SU-DHL-6 (cell line): ENCODE measurements at regions not wholly inside any gene's neighbourhood (a gene's known extent, or its start where the extent isn't known, plus 50 kb on each side); places are given as distances from the start of the nearest gene placed in this dataset.
"Not testable (repeated sequence)": the region's sequence is repeated elsewhere in the genome, so short reads cannot be mapped to it uniquely, and the experiment has no call there.

Experiments used
- H2AFZ ChIP-seq: fragments of 200-600 bp; sonication (generic); 2 replicates; pipeline ENCODE4 v1.6.1; 2014; ENCODE audit warnings: low read depth, mild to moderate bottlenecking, moderate library complexity, mixed read lengths, antibody characterized with exemption, low read length; ENCODE audit not compliant: severe bottlenecking
- H3F3A ChIP-seq: fragments of 200-600 bp; shearing (Covaris generic); 2 replicates; pipeline ENCODE4 v1.6.0; 2016; ENCODE audit warnings: antibody characterized with exemption, mild to moderate bottlenecking; ENCODE audit not compliant: insufficient read depth
- H3K27ac ChIP-seq: fragments of 200-600 bp; sonication (generic); 2 replicates; pipeline ENCODE4 v1.5.1; 2016; ENCODE audit warnings: low read depth, mild to moderate bottlenecking, low read length, moderate library complexity, mixed read lengths
- H3K27me3 ChIP-seq: fragments of 200-600 bp; sonication (generic), shearing (Covaris generic); 2 replicates; pipeline ENCODE4 v1.6.0; 2014; ENCODE audit warnings: mild to moderate bottlenecking, low read length
- H3K36me3 ChIP-seq: fragments of 200-600 bp; sonication (generic); 2 replicates; pipeline ENCODE4 v1.6.1; 2014; ENCODE audit warnings: mild to moderate bottlenecking, low read length, mixed read lengths
- H3K4me2 ChIP-seq: fragments of 300-600, 200-600 bp; shearing (Covaris generic), sonication (generic); 2 replicates; pipeline ENCODE4 v1.6.0; 2014; ENCODE audit warnings: low read length, low read depth, mild to moderate bottlenecking; ENCODE audit not compliant: poor library complexity, severe bottlenecking
- H3K4me3 ChIP-seq: fragments of 200-600 bp; sonication (generic); 2 replicates; pipeline ENCODE4 v1.5.1; 2014; ENCODE audit warnings: antibody characterized with exemption, low read length, mild to moderate bottlenecking, mixed read lengths; ENCODE audit not compliant: insufficient read depth, poor library complexity, severe bottlenecking
- H3K79me2 ChIP-seq: fragments of 200-600 bp; sonication (generic); 2 replicates; pipeline ENCODE4 v1.6.1; 2014; ENCODE audit warnings: mild to moderate bottlenecking, low read length, moderate library complexity; ENCODE audit not compliant: insufficient read depth
- H3K9ac ChIP-seq: fragments of 200-600 bp; sonication (generic); 2 replicates; pipeline ENCODE4 v1.7.0; 2014; ENCODE audit warnings: mild to moderate bottlenecking, low read length
- H3K9me2 ChIP-seq: fragments of 200-600 bp; sonication (generic); replicated peaks from 2 replicates; pipeline ENCODE4 v1.6.1; 2014; ENCODE audit warnings: low read length; ENCODE audit not compliant: insufficient read depth
- H3K9me3 ChIP-seq: fragments of 200-600 bp; sonication (generic); 2 replicates; pipeline ENCODE4 v1.6.1; 2014; ENCODE audit warnings: low read length, mixed read lengths; ENCODE audit not compliant: insufficient read depth
- H4K20me1 ChIP-seq: fragments of 200-600 bp; sonication (generic); 2 replicates; pipeline ENCODE4 v1.6.1; 2014; ENCODE audit warnings: low read depth, mild to moderate bottlenecking, antibody characterized with exemption, low read length, moderate library complexity, mixed read lengths
- EZH2phosphoT487 ChIP-seq: fragments of 200-600 bp; sonication (generic), shearing (Covaris generic); conservative IDR thresholded peaks from 2 replicates; pipeline ENCODE4 v1.6.1; 2018; ENCODE audit warnings: mild to moderate bottlenecking, antibody characterized with exemption, low read length, moderate library complexity, mixed read lengths
- TF ChIP-seq, protein P1 (sequence below): fragments of 200-600 bp; sonication (generic); IDR thresholded peaks from one replicate; pipeline ENCODE4 v1.5.1; 2017; ENCODE audit warnings: antibody characterized with exemption, mild to moderate bottlenecking, low read length, moderate library complexity; ENCODE audit not compliant: insufficient read depth, poor library complexity, severe bottlenecking

DNA sequence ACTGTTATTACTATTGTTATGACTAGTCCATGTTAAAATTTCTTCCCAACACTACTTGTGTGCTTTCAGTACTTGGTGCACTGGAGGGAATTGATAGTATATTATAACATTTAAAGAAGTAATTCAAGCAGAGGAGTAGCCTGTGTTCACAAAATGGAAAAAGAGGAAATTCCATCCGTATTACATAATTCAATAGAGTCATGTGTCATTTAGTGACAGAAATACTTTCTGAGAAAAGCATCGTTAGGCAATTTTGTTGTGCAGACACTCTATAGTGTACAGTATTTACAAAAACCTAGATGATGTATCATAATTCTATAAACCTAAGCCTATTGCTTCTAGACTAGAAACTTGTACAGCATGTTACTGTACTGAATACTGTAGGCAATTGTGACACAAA is 78.3 kb upstream of the PCSK5 start:
- Histone ChIP-seq H3K9me3 (no peaks in the 10 kb centered on the region), H3K27ac (no peak overlapping the region), H3K4me2 (no peak overlapping the region), H3F3A (no peaks in the 10 kb centered on the region), H3K4me3 (no peak overlapping the region), H3K9me2 (no peaks in the 10 kb centered on the region), H3K9ac (no peak overlapping the region), H2AFZ (no peak overlapping the region), H3K27me3 (no peaks in the 10 kb centered on the region), H3K36me3 (no peaks in the 10 kb centered on the region), H4K20me1 (no peaks in the 10 kb centered on the region), H3K79me2 (no peaks in the 10 kb centered on the region)
- no peak for TF ChIP-seq EZH2phosphoT487
- TF ChIP-seq, protein P1, sequence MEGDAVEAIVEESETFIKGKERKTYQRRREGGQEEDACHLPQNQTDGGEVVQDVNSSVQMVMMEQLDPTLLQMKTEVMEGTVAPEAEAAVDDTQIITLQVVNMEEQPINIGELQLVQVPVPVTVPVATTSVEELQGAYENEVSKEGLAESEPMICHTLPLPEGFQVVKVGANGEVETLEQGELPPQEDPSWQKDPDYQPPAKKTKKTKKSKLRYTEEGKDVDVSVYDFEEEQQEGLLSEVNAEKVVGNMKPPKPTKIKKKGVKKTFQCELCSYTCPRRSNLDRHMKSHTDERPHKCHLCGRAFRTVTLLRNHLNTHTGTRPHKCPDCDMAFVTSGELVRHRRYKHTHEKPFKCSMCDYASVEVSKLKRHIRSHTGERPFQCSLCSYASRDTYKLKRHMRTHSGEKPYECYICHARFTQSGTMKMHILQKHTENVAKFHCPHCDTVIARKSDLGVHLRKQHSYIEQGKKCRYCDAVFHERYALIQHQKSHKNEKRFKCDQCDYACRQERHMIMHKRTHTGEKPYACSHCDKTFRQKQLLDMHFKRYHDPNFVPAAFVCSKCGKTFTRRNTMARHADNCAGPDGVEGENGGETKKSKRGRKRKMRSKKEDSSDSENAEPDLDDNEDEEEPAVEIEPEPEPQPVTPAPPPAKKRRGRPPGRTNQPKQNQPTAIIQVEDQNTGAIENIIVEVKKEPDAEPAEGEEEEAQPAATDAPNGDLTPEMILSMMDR, result no peak

DNA sequence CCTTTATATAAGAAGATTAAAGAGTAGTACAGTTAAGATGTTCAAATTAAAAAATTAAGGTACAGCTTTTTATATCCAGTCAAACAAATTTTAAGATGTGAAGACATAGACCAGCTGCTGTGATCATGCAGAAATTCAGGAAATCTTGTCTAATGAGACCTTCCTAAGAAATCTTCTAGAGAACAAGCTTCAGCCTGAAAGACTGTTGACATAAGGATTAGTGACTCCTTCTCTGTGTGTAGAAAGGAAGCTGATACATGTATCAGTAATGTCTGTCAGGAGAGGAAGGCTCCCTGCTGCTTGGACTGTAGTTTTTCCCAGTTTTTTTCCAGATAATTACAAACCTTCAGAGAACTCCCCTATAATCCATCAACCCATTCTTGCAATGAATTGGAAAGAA is 75.8 kb upstream of the PCSK5 start:
- H3K9me2 ChIP-seq, result no peaks in the 10 kb centered on the region
- H3K4me2 ChIP-seq, result no peak overlapping the region
- no peaks in the 10 kb centered on the region for H4K20me1 ChIP-seq
- no peaks in the 10 kb centered on the region for H3F3A ChIP-seq
- no peak overlapping the region for H3K4me3 ChIP-seq
- no peak overlapping the region for H2AFZ ChIP-seq
- TF ChIP-seq, protein P1, result no peak
- TF ChIP-seq EZH2phosphoT487, result no peak
- H3K27me3 ChIP-seq, result no peaks in the 10 kb centered on the region
- no peak overlapping the region for H3K27ac ChIP-seq
- H3K79me2 ChIP-seq, result no peaks in the 10 kb centered on the region
- H3K36me3 ChIP-seq, result no peaks in the 10 kb centered on the region
- H3K9me3 ChIP-seq, result no peaks in the 10 kb centered on the region
- no peak overlapping the region for H3K9ac ChIP-seq

DNA sequence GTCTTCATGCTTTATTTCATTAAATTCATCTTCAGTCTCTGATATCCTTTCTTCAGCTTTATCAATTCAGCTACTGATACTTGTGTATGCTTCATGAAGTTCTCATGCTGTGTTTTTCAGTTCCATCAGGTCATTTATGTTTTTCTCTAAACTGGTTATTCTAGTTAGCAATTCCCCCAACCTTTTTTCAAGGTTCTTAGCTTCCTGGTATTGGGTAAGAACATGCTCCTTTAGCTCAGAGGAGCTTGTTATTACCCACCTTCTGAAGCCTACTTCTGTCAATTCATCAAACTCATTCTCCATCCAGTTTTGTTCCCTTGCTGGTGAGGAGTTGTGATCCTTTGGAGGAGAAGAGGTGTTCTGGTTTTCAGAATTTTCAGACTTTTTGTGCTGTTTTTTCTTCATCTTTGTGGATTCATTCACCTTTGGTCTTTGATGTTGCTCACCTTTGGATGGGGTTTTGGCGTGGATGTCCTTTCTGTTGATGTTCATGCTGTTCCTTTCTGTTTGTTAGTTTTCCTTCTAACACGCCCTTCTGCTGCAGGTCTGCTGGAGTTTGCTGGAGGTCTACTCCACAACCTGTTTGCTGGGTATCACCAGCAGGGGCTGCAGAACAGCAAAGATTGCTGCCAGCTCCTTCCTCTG is 69.9 kb upstream of the PCSK5 start:
- not testable (repeated sequence) for H4K20me1 ChIP-seq, H3F3A ChIP-seq, H3K79me2 ChIP-seq, H2AFZ ChIP-seq, H3K36me3 ChIP-seq, H3K9me3 ChIP-seq, H3K27me3 ChIP-seq, H3K4me3 ChIP-seq, H3K9me2 ChIP-seq, H3K27ac ChIP-seq, H3K4me2 ChIP-seq, H3K9ac ChIP-seq

DNA sequence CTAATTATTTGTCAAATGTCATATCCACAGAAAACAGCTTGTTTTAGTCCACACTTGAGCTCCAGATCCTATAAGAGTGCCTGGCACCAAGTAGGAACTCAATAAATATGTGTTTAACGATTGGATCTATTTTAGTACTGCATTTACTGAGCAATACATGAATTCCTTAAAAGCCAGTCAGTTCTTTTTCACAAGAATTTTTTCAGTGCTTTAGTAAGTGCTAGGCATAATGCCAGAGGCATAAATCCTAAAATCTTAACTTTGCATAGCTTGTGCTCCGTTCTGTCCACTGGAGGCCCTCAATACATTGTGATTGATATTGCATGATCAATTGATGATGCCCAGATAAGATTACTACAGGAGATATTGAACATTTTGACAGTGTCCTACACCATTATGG is 67.3 kb upstream of the PCSK5 start:
- Histone ChIP-seq H3K9me2 (no peaks in the 10 kb centered on the region), H3K9me3 (no peaks in the 10 kb centered on the region), H3K79me2 (no peaks in the 10 kb centered on the region), H3F3A (no peaks in the 10 kb centered on the region), H3K4me2 (no peak overlapping the region), H2AFZ (no peak overlapping the region), H3K27me3 (no peaks in the 10 kb centered on the region), H3K9ac (no peak overlapping the region), H3K4me3 (no peak overlapping the region), H4K20me1 (no peaks in the 10 kb centered on the region), H3K36me3 (no peaks in the 10 kb centered on the region), H3K27ac (no peak overlapping the region)
- TF ChIP-seq EZH2phosphoT487, result no peak
- TF ChIP-seq, protein P1, result no peak
